ENCODE measurements at regions not wholly inside any gene's neighbourhood (a gene's known extent, or its start where the extent isn't known, plus 50 kb on each side); places are given as distances from the start of the nearest gene placed in this dataset.

- TF ChIP-seq, protein P1, sequence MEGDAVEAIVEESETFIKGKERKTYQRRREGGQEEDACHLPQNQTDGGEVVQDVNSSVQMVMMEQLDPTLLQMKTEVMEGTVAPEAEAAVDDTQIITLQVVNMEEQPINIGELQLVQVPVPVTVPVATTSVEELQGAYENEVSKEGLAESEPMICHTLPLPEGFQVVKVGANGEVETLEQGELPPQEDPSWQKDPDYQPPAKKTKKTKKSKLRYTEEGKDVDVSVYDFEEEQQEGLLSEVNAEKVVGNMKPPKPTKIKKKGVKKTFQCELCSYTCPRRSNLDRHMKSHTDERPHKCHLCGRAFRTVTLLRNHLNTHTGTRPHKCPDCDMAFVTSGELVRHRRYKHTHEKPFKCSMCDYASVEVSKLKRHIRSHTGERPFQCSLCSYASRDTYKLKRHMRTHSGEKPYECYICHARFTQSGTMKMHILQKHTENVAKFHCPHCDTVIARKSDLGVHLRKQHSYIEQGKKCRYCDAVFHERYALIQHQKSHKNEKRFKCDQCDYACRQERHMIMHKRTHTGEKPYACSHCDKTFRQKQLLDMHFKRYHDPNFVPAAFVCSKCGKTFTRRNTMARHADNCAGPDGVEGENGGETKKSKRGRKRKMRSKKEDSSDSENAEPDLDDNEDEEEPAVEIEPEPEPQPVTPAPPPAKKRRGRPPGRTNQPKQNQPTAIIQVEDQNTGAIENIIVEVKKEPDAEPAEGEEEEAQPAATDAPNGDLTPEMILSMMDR (IDR thresholded peaks at IDR 0.05), result no peak
- TF ChIP-seq POLR2A (IDR thresholded peaks at IDR 0.05), result no peak
Measured at GRCh38 chr5:61860978-61861377, 445.0 kb upstream of the KIF2A start.
